ENCODE measurements at regions not wholly inside any gene's neighbourhood (a gene's known extent, or its start where the extent isn't known, plus 50 kb on each side); places are given as distances from the start of the nearest gene placed in this dataset.

GRCh38 chr5:106408141-106408540 is 1262.6 kb downstream of the EFNA5 start:
- no peak for TF ChIP-seq CTCF (IDR thresholded peaks at IDR 0.05)
- no peak for TF ChIP-seq POLR2A (IDR thresholded peaks at IDR 0.05)
